Activated CD4-positive, alpha-beta T cell treated with anti-CD3 and anti-CD28 coated beads, Interleukin-2, amount 10 ng/mL, durations not matched to agents 7 days and 5 days (primary cell): ENCODE measurements at regions not wholly inside any gene's neighbourhood (a gene's known extent, or its start where the extent isn't known, plus 50 kb on each side); places are given as distances from the start of the nearest gene placed in this dataset.

ENCODE experiments used
- CTCF ChIA-PET: fragments of 350-600 bp; sonication (Branson Sonifier 250); formaldehyde crosslinking; loops from one replicate; lab custom pipeline; 2021; ENCODE audit warnings: antibody characterized with exemption; lab: Charles Lee
- POLR2A ChIA-PET: fragments of 350-600 bp; sonication (Branson Sonifier 250); formaldehyde crosslinking; loops from one replicate; lab custom pipeline; 2021; ENCODE audit warnings: antibody characterized with exemption; lab: Charles Lee
- DNase-seq: peaks from one replicate; pipeline ENCODE4 v3.0.0-alpha.2; 2020
- H3K27ac Mint-ChIP-seq: one replicate; pipeline ENCODE4 v1.8.0; 2021; ENCODE audit warnings: mild to moderate bottlenecking, moderate library complexity, mixed read lengths
- H3K27me3 Mint-ChIP-seq: one replicate; pipeline ENCODE4 v1.8.0; 2021; ENCODE audit warnings: mixed read lengths
- H3K36me3 Mint-ChIP-seq: one replicate; pipeline ENCODE4 v1.8.0; 2021; ENCODE audit warnings: low read depth, mixed read lengths
- H3K4me1 Mint-ChIP-seq: one replicate; pipeline ENCODE4 v1.8.0; 2021; ENCODE audit warnings: mixed read lengths
- H3K4me3 Mint-ChIP-seq: one replicate; pipeline ENCODE4 v1.8.0; 2021; ENCODE audit warnings: mild to moderate bottlenecking, moderate library complexity, mixed read lengths
- H3K9me3 Mint-ChIP-seq: one replicate; pipeline ENCODE4 v1.8.0; 2021; ENCODE audit warnings: mixed read lengths

GRCh38 chr4:173958445-173958844 lies 325.0 kb downstream of the FBXO8 start:
- Mint-ChIP-seq H3K4me1 (no peaks in the 10 kb centered on the region), H3K27ac (no peak overlapping the region), H3K36me3 (no peaks in the 10 kb centered on the region), H3K27me3 (no peaks in the 10 kb centered on the region), H3K9me3 (no peaks in the 10 kb centered on the region), H3K4me3 (no peak overlapping the region)
- CTCF ChIA-PET, result no interaction called here
- POLR2A ChIA-PET, result no interaction called here
- DNase-seq, result no peak

DNA sequence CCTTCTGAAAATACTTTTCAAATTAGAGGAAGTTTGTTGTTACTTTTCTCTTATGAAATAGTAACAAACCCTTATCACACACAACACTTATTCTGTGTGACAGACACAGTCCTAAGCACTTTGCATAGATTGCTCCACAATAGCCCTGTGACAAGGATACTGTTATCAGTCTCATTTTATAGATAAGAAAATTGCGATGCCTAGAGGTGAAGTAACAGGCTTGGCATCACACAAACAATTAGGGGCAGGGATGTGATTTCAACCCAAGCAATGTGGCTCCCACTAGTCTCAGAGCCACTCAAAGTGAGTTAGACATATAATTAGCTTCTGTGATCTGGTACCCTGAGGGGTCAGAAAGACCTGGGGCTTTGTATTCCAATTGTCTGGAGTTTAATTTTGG lies 339.9 kb downstream of the FBXO8 start:
- no peak overlapping the region for H3K4me3 Mint-ChIP-seq
- no peaks in the 10 kb centered on the region for H3K9me3 Mint-ChIP-seq
- CTCF ChIA-PET, result no interaction called here
- DNase-seq, result no peak
- no peaks in the 10 kb centered on the region for H3K36me3 Mint-ChIP-seq
- H3K27ac Mint-ChIP-seq, result no peak overlapping the region
- no peaks in the 10 kb centered on the region for H3K27me3 Mint-ChIP-seq
- POLR2A ChIA-PET, result no interaction called here
- H3K4me1 Mint-ChIP-seq, result no peaks in the 10 kb centered on the region

DNA sequence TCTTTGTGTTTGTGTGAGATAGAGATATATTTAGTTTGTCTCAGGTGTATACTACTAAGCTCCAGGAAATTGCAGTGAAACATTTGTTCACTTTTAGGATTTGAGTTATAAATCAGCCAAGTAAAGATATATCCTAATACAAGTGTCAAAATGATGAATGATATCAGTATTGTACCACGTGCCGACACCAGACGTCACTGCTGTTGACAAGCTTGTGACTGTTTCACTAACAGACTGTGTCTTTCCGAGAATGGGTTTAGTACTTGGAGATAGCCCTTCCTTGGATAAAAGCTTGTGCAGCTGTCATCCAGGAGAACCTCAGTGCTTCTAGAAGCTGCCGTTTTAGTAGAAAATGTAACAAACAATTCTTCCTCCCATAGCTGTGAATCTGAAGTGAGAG lies 343.3 kb downstream of the FBXO8 start:
- CTCF ChIA-PET, result no interaction called here
- Mint-ChIP-seq H3K9me3 (no peaks in the 10 kb centered on the region), H3K27ac (no peak overlapping the region)

GRCh38 chr4:173937631-173938270 lies 345.7 kb downstream of the FBXO8 start:
- H3K27ac Mint-ChIP-seq, result no peak overlapping the region
- H3K4me1 Mint-ChIP-seq, result no peaks in the 10 kb centered on the region
- H3K9me3 Mint-ChIP-seq, result no peaks in the 10 kb centered on the region
- H3K27me3 Mint-ChIP-seq, result peaks cover 2% of the 10 kb centered on the region
- no peaks in the 10 kb centered on the region for H3K36me3 Mint-ChIP-seq
- no peak for DNase-seq
- no peak overlapping the region for H3K4me3 Mint-ChIP-seq
- ChIA-PET POLR2A (no interaction called here), CTCF (no interaction called here)

More for the DNA sequence above, 343.3 kb downstream of the FBXO8 start:
- H3K36me3 Mint-ChIP-seq, result no peaks in the 10 kb centered on the region
- POLR2A ChIA-PET, result no interaction called here
- H3K27me3 Mint-ChIP-seq, result peaks cover 2% of the 10 kb centered on the region
- no peaks in the 10 kb centered on the region for H3K4me1 Mint-ChIP-seq
- H3K4me3 Mint-ChIP-seq, result no peak overlapping the region
- DNase-seq, result no peak

DNA sequence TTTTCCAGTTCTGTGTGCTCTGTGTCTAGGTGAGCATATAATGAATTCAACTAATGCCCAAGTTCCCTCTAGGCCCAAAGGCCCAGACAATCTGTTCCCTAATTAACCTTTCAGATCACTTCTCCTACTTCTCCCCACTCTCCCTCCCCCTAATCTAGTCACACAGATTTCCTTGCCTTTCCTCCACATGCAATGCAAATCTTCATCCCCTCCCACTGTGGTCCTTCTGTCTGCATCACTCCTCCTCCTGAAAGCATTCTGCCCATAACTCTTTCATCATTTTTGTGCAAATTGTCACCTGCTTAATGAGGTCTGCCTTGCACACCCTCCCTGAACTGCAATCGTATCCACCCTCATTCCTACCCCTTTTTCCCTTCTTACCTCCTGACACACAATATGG lies 346.6 kb downstream of the FBXO8 start:
- Mint-ChIP-seq H3K4me3 (no peak overlapping the region), H3K9me3 (no peaks in the 10 kb centered on the region)
- POLR2A ChIA-PET, result no interaction called here

GRCh38 chr4:173935622-173936405 lies 347.7 kb downstream of the FBXO8 start:
- CTCF ChIA-PET, result no interaction called here
- Mint-ChIP-seq H3K27ac (no peak overlapping the region), H3K27me3 (peaks cover 2% of the 10 kb centered on the region), H3K4me3 (no peak overlapping the region), H3K9me3 (no peaks in the 10 kb centered on the region), H3K4me1 (no peaks in the 10 kb centered on the region), H3K36me3 (no peaks in the 10 kb centered on the region)
- POLR2A ChIA-PET, result no interaction called here
- no peak for DNase-seq

More for the DNA sequence above, 346.6 kb downstream of the FBXO8 start:
- Mint-ChIP-seq H3K4me1 (no peaks in the 10 kb centered on the region), H3K27ac (no peak overlapping the region), H3K36me3 (no peaks in the 10 kb centered on the region), H3K27me3 (peaks cover 2% of the 10 kb centered on the region)
- DNase-seq, result no peak
- CTCF ChIA-PET, result no interaction called here

- H3K36me3 Mint-ChIP-seq, result no peaks in the 10 kb centered on the region
- no peaks in the 10 kb centered on the region for H3K9me3 Mint-ChIP-seq
- peaks cover 2% of the 10 kb centered on the region for H3K27me3 Mint-ChIP-seq
- ChIA-PET CTCF (no interaction called here), POLR2A (no interaction called here)
- H3K4me1 Mint-ChIP-seq, result no peaks in the 10 kb centered on the region
- no peak for DNase-seq
- no peak overlapping the region for H3K27ac Mint-ChIP-seq
- no peak overlapping the region for H3K4me3 Mint-ChIP-seq
Measured at GRCh38 chr4:173934933-173935620, 348.4 kb downstream of the FBXO8 start.

DNA sequence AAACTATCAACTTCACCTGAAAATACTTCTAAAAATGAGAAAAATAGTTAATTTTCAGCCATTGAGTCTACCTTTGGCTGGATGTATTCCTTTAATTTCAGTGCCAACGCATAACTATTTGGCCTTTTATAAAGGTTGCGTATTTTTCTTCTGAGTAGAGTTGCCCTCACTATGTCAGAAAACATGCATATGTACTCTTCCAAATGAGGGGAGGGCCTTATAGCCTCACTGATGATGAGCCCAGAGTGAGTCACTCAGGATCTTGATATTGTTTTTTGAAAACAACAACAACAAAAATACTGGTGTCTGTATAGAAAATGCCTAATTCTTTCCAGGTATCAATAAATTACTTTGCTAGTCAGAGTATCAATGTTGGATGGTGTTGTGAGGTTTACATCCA lies 349.3 kb downstream of the FBXO8 start:
- no peak for DNase-seq
- POLR2A ChIA-PET, result no interaction called here
- H3K36me3 Mint-ChIP-seq, result no peaks in the 10 kb centered on the region

DNA sequence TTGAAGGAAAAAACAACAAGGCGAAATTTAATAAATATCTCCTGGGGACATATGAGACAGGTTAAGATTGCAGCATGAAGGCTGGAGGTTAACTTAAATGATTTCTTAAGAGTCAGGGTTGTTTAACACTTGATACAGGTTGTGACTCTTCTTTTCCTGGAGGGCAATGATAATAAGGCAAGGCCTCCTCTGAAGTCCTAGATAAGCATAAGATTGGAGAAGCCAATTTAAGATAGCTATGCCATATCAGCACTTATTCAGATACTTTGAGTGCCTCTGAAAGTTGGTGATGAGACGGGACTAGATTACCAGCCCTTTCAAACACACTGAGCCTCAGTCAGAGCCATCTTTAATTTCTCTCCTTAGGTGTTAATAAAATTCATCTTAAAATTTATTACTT lies 350.8 kb downstream of the FBXO8 start:
- ChIA-PET CTCF (no interaction called here), POLR2A (no interaction called here)
- Mint-ChIP-seq H3K4me1 (no peaks in the 10 kb centered on the region), H3K27ac (no peak overlapping the region), H3K27me3 (peaks cover 2% of the 10 kb centered on the region), H3K9me3 (no peaks in the 10 kb centered on the region), H3K4me3 (no peak overlapping the region), H3K36me3 (no peaks in the 10 kb centered on the region)
- no peak for DNase-seq

More for the DNA sequence above, 349.3 kb downstream of the FBXO8 start:
- CTCF ChIA-PET, result no interaction called here
- Mint-ChIP-seq H3K27ac (no peak overlapping the region), H3K9me3 (no peaks in the 10 kb centered on the region), H3K4me3 (no peak overlapping the region), H3K27me3 (peaks cover 2% of the 10 kb centered on the region), H3K4me1 (no peaks in the 10 kb centered on the region)

DNA sequence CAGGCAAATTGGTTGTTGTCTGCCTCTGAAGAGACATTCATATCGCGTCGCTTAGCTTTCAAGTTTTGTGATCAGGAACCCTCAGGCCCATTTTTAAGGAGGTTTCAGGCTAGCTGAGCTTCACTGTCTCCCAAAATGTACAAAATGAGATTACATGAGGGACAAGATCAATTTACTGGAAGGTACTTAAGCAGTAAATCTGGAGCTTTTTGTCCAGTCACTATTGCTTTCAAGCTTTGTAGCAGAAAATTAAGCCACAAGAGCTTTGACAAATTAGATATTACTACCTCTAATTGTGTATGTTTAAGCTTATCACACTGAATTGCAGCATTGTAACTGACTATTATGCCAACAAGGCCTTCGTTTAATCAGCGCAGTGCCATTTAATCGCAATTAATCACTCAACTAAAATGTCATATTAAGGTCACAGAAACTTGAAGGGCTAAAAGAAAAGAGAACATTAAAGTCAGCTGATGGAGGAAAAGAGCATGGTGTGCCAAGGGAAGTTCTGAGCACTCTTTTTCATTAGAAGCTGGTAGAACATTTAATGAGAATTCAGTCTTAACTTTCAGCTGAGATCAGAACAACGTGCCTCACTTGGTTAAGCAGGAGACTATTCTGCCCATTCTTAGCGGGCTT lies 353.0 kb downstream of the FBXO8 start:
- DNase-seq, result no peak
- Mint-ChIP-seq H3K27me3 (no peaks in the 10 kb centered on the region), H3K36me3 (no peaks in the 10 kb centered on the region), H3K4me1 (no peaks in the 10 kb centered on the region), H3K4me3 (no peak overlapping the region), H3K27ac (no peak overlapping the region), H3K9me3 (no peaks in the 10 kb centered on the region)
- POLR2A ChIA-PET, result no interaction called here
- CTCF ChIA-PET, result no interaction called here

DNA sequence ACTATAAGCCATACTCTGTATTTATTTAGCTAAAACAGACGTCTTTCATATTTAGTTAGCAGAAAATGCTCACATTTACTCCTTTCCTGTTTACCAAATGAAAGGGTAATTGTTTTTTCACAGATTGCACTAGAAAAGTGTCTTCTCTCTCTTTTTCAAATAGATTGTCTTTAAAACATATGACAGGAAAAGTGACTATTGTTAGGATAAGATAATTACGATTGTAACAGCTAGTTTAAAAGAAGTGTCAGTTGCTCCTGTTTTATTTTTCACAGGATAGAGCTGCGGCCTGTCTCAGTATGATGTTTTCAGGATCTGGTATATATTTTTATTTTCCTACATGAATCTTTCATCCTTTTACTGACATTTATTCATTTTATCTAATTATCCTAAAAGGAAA lies 353.5 kb downstream of the FBXO8 start:
- DNase-seq, result no peak
- Mint-ChIP-seq H3K9me3 (no peaks in the 10 kb centered on the region), H3K27me3 (no peaks in the 10 kb centered on the region), H3K36me3 (no peaks in the 10 kb centered on the region), H3K4me1 (no peaks in the 10 kb centered on the region), H3K27ac (no peak overlapping the region), H3K4me3 (no peak overlapping the region)
- CTCF ChIA-PET, result no interaction called here
- POLR2A ChIA-PET, result no interaction called here

- H3K4me1 Mint-ChIP-seq, result no peaks in the 10 kb centered on the region
- H3K9me3 Mint-ChIP-seq, result no peaks in the 10 kb centered on the region
- peaks cover 5% of the 10 kb centered on the region for H3K27me3 Mint-ChIP-seq
- no peaks in the 10 kb centered on the region for H3K36me3 Mint-ChIP-seq
- ChIA-PET POLR2A (no interaction called here), CTCF (no interaction called here)
- no peak overlapping the region for H3K4me3 Mint-ChIP-seq
- DNase-seq, result no peak
- no peak overlapping the region for H3K27ac Mint-ChIP-seq
Measured at GRCh38 chr4:173924561-173924960, 358.9 kb downstream of the FBXO8 start.

DNA sequence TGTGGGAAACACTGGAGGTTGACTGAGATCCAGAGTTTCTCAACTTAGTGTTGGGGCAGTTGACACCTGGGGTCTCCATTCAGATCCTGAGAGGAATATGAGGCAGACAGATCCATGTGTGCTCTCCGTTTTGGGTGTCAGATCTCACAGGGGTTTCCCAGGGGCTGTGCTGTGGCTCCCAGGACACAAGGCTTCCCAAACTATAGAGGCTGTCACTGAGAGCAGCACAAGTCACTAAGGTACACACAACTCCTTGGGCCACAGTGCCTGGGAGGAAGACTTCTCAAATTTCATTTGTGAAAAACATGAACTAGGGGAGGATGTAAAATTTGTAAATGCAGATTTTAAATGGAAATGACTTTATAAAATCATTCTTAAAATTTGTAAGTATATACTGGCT lies 363.6 kb downstream of the FBXO8 start:
- POLR2A ChIA-PET, result no interaction called here
- Mint-ChIP-seq H3K36me3 (no peaks in the 10 kb centered on the region), H3K4me3 (no peak overlapping the region), H3K27me3 (peaks cover 5% of the 10 kb centered on the region), H3K27ac (no peak overlapping the region), H3K9me3 (no peaks in the 10 kb centered on the region), H3K4me1 (no peaks in the 10 kb centered on the region)
- CTCF ChIA-PET, result no interaction called here
- no peak for DNase-seq
